ENCODE measurements at regions not wholly inside any gene's neighbourhood (a gene's known extent, or its start where the extent isn't known, plus 50 kb on each side); places are given as distances from the start of the nearest gene placed in this dataset.
"Not testable (repeated sequence)": the region's sequence is repeated elsewhere in the genome, so short reads cannot be mapped to it uniquely, and the experiment has no call there.

GRCh38 chr6:120935016-120935415 lies 399.3 kb downstream of the TBC1D32 start:
- ChIA-PET POLR2A (no interaction called here), CTCF (no interaction called here)
- no peaks in the 10 kb centered on the region for H3K36me3 Mint-ChIP-seq
- H3K27me3 Mint-ChIP-seq (ENCODE audit: low read depth) = peaks cover 36% of the 10 kb centered on the region
- no peaks in the 10 kb centered on the region for H3K9me3 Mint-ChIP-seq
- TF ChIP-seq ZNF138 (CRISPR knock-in tag; conservative IDR thresholded peaks at IDR 0.05) = no peak
- TF ChIP-seq TEAD4 (CRISPR knock-in tag; IDR thresholded peaks at IDR 0.05) = no peak
- H3K4me1 Mint-ChIP-seq = peaks cover 52% of the 10 kb centered on the region
- H3K27ac Mint-ChIP-seq = no peak overlapping the region
- DNase-seq (ENCODE audit: low spot score) (no peak), ATAC-seq (peak; percentile 46; the same call in 1 of the 2 replicates)
- H3K4me3 Mint-ChIP-seq = no peak overlapping the region

GRCh38 chr6:120931520-120932180 lies 402.6 kb downstream of the TBC1D32 start:
- H3K9me3 Mint-ChIP-seq, CTCF ChIA-PET, H3K36me3 Mint-ChIP-seq, POLR2A ChIA-PET: not testable (repeated sequence)
- DNase-seq (ENCODE audit: low spot score) = peak; percentile 24
- Mint-ChIP-seq H3K4me3 (peak overlapping the region; percentile 51), H3K27ac (peak overlapping the region; percentile 74), H3K27me3 (ENCODE audit: low read depth) (peaks cover 60% of the 10 kb centered on the region), H3K4me1 (peaks cover 56% of the 10 kb centered on the region)
- TF ChIP-seq TEAD1 (CRISPR knock-in tag; IDR thresholded peaks at IDR 0.05) (0 out of 2 replicates have a peak, but pooled peaks have one; percentile 23), FOXK1 (CRISPR knock-in tag; IDR thresholded peaks at IDR 0.05) (0 out of 2 replicates have a peak, but pooled peaks have one; percentile 30), MAX (CRISPR knock-in tag; IDR thresholded peaks at IDR 0.05) (peak; percentile 50; the same call in 1 of the 2 replicates)
- ATAC-seq = peak; percentile 62

- H3K27ac Mint-ChIP-seq, POLR2A ChIA-PET, H3K4me3 Mint-ChIP-seq, H3K36me3 Mint-ChIP-seq: not testable (repeated sequence)
- DNase-seq (ENCODE audit: low spot score) = peak; percentile 30
- Mint-ChIP-seq H3K9me3 (peaks cover 12% of the 10 kb centered on the region), H3K4me1 (peaks cover 52% of the 10 kb centered on the region), H3K27me3 (ENCODE audit: low read depth) (peaks cover 69% of the 10 kb centered on the region)
- ATAC-seq = peak; percentile 64
- CTCF ChIA-PET = interaction anchor here (1.2 kb wide), 1 partner anchor 99 kb away, joined by 3 read pairs; no protein-coding TSS in a partner anchor
Observed at GRCh38 chr6:120930500-120930899, 403.8 kb downstream of the TBC1D32 start.

GRCh38 chr6:120924214-120924613 lies 410.1 kb downstream of the TBC1D32 start:
- no peak overlapping the region for H3K27ac Mint-ChIP-seq
- ATAC-seq (no peak), DNase-seq (ENCODE audit: low spot score) (no peak)
- H3K4me1 Mint-ChIP-seq = peaks cover 8% of the 10 kb centered on the region; the same call in 1 of the 2 replicates
- peaks cover 30% of the 10 kb centered on the region for H3K36me3 Mint-ChIP-seq
- peaks cover 33% of the 10 kb centered on the region for H3K9me3 Mint-ChIP-seq
- H3K27me3 Mint-ChIP-seq (ENCODE audit: low read depth) = peaks cover 27% of the 10 kb centered on the region
- no peak for TF ChIP-seq NR1H2 (CRISPR knock-in tag; IDR thresholded peaks at IDR 0.05)
- peak; percentile 91 for TF ChIP-seq ZNF416 (CRISPR knock-in tag; IDR thresholded peaks at IDR 0.05)
- ChIA-PET POLR2A (no interaction called here), CTCF (no interaction called here)
- no peak overlapping the region for H3K4me3 Mint-ChIP-seq

GRCh38 chr6:120918137-120918536 lies 416.1 kb downstream of the TBC1D32 start:
- no peaks in the 10 kb centered on the region for H3K27me3 Mint-ChIP-seq (ENCODE audit: low read depth)
- H3K36me3 Mint-ChIP-seq = no peaks in the 10 kb centered on the region; the same call in 1 of the 2 replicates

More at GRCh38 chr6:120918137-120918536, 416.1 kb downstream of the TBC1D32 start:
- TF ChIP-seq ZNF317 (CRISPR knock-in tag; IDR thresholded peaks at IDR 0.05; ENCODE audit: borderline replicate concordance, low read depth) (no peak), RELA (CRISPR knock-in tag; IDR thresholded peaks at IDR 0.05; ENCODE audit: borderline replicate concordance) (no peak), ZNF219 (CRISPR knock-in tag; IDR thresholded peaks at IDR 0.05; ENCODE audit: borderline replicate concordance) (no peak), ATF2 (CRISPR knock-in tag; IDR thresholded peaks at IDR 0.05; ENCODE audit: borderline replicate concordance, low read depth) (no peak), TP53 (CRISPR knock-in tag; IDR thresholded peaks at IDR 0.05) (no peak), GABPB1 (CRISPR knock-in tag; IDR thresholded peaks at IDR 0.05) (no peak)
- no peak for ATAC-seq
- CTCF ChIA-PET = no interaction called here
- Mint-ChIP-seq H3K27ac (no peak overlapping the region), H3K9me3 (peaks cover under 1% of the 10 kb centered on the region), H3K4me3 (no peak overlapping the region), H3K4me1 (peaks cover 15% of the 10 kb centered on the region)
- POLR2A ChIA-PET = no interaction called here
- DNase-seq (ENCODE audit: low spot score) = no peak
